G401.6 (cell line): ENCODE measurements at regions not wholly inside any gene's neighbourhood (a gene's known extent, or its start where the extent isn't known, plus 50 kb on each side); places are given as distances from the start of the nearest gene placed in this dataset.
A peak's percentile ranks its signal among the peaks of the same experiment; 100 is the strongest.

Source experiments
- FAIRE-seq: peaks from 2 replicates; lab custom pipeline; 2012; peaks lifted over from hg19 to GRCh38; lab: Jason Lieb, UNC

DNA sequence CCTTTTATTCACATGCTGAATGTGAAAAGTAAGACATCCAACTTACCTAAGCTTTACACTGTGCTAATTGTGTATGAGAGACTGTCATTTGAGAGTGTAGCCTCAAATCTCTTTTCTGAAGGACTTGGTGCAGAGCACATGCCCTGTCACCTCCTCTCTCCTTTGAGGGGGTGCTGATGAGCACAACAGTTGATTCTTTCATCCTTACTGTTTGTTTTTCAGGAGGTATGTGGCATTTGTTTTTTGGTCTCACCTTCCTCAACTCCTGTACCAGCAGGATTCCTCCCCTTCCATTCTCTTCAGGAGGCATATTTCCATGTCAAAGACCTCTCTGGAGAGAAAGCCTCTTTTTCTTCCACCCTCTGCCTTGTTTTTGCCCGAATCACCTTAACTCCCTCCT is 252.6 kb upstream of the CITED2 start:
- FAIRE-seq = no peak

DNA sequence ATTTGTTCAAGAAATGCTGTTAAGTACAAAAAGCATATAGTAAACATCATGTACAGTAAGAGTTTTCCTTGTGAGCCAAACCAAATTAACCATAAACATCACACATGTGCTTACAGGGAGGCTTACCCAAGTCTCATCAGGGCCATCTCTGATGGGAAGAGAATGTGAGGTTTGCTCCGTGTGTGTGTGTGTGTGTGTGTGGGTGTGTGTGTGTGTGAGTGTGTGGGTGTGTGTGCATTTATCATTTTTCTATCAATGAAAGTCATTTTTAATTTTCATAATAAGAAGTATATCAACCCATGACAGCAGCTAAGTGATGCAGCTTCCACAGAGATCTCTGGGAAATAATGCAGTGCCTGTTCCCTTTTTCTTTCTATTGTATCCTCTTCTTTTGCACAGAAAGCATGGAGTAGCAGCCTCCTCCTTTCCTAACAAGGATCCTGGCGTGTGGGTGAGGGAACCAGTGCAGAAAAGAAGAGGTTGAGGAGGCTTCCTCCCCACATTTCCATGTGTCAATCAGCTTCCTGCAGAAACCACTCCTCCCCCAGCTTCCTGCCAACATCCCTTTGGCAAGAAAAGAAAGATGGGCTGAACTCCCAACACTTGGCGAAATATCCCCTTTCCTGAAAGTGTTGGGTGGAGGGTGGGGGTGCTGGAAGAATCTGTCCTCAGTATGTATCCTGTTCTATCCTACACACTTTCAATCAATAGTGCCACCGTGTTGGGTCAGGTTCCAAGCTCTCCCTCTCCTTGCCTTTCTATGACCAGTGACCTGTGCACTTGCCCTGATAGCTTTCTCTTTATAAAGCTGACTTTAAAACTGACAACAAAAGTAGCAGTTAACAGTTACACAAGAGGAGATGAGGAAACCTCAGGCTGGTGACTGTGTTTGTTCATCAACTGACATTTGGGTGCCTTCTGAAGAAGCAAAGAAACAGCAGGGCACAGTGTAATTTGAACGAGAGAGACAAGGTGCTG is 251.8 kb upstream of the CITED2 start:
- no peak for FAIRE-seq

DNA sequence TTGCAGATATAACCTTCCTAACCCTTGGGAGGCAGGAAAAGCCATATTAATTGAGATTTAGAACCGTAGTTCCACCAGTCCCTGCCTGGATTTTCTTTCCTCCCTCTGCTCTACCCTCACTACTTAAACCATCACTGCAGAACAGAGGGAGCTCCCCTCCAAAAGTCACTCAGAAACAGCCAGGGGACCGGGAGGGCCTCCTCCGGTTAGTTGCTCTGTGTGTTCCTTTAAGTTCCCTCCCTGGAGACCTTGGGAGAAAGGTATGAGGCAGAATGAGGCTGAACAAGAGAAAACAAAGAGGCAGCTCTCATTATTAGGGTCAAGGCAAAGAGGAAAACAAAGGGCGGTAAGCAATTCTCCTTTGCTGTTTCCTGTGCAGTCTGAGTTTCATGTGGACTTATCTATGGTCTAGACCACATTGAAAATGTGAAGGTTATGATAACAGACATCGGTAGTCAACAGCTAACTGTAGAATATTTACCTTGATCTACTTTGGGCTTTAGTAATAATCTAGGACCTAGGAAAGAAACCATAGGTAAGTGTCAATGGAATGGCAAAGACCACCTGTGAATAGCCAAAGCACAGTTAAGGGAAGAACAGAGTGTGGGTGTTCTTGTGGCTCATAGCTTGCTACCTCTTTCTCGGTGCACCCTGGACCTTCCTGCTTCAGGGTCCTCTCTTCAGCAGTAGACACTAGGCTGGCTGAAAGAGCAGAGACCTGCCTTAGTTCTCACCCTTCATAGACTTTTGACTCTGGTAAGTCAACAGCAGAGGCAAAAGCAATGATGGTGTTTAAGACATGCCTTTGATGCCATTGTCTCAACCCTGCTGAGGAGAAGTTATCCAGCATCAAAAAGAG is 250.9 kb upstream of the CITED2 start:
- no peak for FAIRE-seq

DNA sequence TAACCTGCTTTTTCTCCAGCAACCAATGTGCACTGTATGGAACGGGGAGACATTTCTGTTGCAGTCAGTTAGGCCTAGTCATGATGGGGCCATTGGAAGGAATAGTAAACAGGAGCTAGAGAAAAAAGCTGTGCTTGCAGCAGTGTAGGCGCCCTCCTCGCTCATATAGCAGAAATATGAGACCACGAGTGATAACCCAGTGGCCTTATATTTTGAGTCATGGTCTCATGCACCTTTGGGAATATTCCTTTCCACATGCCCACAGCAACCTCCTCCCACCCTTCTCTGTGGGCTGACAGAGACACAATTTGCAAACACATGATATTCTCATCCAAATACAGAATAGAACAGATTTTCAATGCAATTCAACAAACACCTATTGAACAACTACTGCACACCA is 248.9 kb upstream of the CITED2 start:
- no peak for FAIRE-seq

DNA sequence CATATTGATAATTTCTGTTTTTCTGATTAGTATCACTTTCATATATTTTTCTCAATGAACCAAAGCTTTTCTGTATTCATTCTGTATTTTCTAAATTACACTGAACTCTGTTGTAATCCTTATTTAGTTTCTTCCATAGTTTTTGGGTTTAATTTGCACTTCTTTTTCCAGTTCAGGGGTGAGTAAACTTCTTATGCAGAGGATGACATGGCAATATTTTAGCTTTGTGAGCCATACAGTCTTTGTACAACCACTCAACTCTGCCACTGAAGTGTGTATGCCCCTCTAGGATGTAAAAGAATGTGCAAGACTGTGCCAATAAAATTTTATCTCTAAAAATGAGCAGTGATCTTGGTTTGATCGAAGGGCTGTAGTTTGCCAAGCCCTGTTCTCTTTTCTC is 239.0 kb upstream of the CITED2 start:
- FAIRE-seq = no peak

DNA sequence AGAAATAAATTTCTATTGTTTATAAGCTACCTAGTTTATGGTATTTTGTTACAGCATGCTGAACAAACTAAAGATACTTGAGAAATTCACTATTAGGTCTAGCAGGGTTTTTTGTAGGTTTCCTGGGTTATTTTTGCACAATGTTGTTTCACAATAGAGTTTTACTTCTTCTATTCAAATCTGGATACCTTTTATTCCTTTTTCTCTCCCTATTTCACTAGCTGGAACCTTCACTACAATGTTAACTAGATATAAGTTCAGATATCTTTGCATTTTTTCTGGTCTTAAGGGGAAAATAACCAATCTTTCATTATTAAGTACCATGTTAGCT is 237.7 kb upstream of the CITED2 start:
- FAIRE-seq = peak; percentile 23

DNA sequence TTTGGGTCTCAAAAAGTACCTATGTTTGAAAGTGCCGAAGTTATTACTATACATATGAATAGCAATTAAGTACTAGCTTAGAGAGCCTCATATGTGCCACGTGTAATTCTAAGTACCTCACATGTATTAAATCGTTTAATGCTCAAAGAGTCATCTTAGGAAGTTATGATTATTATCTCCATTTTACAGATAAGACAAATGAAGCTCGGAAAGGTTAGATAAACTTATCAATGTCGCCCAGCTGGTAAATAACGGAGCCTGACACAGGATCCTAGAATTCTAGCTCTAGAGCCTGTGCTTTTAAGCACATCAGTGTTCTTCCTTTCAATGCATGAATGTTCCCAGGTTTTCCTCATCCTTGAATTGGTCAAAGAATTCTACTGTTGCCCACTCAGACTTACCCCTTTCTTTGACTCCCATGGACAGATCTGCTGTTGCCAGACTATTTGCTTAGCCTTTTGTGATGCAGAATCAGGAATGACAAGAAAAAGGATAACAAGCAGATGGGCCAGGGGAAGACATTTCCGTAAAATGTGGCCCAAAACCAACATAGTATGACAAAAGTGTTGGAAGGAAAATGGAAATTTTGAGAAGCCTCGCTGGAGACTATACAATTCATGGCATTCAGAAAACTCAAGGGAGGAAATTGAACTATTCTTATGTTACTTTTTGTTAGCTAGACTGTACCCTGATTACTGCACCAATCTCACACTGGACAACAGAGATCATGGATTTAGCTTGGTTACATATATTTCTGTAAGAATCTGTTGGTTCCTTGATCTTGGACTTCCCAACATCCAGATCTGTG is 237.1 kb upstream of the CITED2 start:
- no peak for FAIRE-seq

DNA sequence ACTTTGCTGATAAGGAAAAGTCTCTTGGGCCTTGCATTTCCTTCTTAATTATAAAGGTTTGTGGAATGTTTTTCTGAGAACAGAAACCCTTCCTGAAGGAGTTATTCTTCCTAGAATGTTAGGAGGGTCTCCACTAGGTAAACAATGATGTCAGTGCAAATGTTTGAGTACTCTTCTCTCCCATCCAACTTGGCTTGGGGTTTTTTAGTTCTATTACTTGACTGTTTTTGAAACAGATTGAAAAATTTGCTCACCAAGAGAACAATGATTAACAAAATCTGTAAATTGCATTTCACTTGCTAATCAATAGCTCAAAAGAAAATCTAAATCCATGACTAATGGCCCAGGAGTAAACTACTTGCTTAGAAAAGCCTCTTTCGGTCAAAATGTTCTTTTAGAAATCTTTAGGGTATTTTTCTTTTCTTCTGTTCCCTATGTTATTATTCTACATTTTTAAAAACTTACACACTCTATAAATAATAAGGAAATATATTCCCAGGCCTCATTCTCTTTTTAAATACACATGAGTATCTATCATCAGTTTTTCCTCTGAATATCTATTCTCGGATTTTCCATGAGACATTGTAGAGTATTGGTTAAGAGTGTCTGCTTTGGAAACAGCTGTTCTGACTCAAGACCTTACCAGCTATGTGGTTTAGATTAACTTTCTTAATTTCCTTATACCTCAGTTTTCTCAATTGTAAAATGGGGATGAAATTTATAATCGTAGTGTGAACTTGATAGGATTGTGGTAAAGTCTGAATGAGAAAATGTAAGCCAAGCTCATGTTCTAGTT is 234.2 kb upstream of the CITED2 start:
- peak; percentile 71 for FAIRE-seq

DNA sequence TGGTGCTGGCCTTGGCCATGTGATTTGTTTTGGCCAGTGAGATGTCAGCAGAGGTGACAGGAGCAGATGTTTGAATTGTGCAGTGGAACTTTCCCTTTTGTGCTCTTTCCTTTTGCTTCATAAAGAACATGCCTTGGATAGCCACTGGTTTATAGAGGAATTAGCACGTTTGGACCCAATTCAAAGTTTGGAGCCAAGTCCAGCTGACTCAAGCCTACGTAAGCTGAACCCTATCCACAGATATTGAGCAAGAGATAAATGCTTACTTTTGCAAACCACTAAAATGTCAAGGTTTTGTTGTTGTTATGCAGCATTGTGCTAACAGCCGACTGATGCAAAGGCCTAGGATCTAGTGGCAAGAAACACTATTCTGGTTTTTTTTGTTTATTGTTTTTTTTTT is 230.9 kb upstream of the CITED2 start:
- FAIRE-seq = no peak

DNA sequence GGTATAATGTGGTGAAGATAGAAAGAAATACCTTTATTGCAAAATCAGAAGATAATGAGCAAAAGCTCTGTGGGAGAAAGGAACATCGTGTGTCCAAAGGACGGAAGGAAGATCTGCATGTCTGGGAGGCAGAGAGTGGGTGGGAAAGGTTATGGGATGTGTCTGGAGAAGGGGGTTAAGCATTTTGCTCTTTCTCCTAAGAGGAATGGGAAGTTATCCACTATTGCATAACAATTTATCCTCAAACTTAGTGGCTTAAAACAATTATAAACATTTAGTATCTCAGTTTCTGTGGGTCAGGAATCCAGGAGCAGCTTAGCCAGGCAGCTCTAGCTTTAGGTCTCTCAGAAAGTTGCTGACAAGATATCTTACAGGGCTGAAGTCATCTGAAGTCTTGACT is 229.1 kb upstream of the CITED2 start:
- FAIRE-seq = no peak

DNA sequence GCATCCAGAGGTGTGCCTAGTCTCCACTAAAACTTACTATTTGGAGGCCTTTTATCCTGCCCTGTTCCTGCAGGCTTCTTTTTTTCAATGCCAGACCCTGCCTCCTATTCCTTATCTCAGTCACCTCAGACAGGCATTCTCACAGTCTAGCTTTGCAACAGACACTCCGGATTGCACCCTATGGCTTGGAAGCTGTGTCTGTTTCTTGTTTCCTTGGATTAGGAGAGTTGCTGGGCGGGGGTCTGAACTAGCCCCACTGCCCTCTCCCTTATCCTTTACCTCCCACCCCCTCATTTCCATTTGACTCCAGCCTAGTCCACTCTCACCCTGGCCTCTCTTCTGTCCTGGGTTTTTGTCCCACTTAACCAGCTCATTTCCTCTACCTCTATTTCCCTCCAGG is 228.1 kb upstream of the CITED2 start:
- no peak for FAIRE-seq

DNA sequence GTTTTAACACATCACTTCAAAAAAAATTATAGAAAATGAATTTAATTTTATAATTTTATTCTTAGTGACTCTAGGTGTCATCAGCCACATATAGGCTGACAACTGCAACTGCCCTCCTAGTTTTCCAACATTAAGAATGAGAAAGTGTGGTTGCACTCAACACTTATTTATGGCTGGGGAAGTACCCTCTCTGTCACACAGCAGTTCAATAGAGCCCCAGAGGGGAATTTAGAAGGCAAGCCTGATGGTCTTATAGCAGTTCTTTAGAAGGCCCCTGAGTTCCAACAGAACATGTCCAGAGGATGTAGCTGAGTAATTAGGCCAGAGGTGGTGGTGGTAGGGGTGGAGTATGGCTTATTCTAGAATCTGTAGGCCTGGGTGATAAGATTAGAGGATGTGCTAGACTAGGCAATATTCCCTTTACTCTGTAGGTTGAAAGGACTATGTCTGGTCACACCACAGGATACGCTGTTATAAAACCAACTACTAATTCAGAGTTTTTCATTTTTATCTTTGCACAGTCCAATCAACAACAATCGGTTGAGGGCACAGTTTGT is 226.5 kb upstream of the CITED2 start:
- no peak for FAIRE-seq

DNA sequence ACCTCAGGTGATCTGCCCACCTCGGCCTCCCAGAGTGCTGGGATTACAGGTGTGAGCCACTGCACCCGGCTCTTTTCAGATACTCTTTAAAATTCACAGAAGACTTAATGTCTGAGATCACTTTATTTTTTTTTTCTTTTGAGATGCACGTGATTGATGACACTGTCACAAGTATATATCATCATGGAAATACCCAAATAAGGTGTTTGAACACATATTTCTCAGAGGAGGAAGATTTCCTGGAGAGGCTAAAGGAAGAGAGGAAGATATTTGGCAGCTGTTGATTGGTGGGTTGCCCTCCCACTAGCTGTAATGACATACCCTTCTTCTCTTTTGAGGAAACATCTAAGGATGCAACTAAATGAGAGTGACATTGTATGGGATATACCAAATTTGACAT is 225.9 kb upstream of the CITED2 start:
- no peak for FAIRE-seq

DNA sequence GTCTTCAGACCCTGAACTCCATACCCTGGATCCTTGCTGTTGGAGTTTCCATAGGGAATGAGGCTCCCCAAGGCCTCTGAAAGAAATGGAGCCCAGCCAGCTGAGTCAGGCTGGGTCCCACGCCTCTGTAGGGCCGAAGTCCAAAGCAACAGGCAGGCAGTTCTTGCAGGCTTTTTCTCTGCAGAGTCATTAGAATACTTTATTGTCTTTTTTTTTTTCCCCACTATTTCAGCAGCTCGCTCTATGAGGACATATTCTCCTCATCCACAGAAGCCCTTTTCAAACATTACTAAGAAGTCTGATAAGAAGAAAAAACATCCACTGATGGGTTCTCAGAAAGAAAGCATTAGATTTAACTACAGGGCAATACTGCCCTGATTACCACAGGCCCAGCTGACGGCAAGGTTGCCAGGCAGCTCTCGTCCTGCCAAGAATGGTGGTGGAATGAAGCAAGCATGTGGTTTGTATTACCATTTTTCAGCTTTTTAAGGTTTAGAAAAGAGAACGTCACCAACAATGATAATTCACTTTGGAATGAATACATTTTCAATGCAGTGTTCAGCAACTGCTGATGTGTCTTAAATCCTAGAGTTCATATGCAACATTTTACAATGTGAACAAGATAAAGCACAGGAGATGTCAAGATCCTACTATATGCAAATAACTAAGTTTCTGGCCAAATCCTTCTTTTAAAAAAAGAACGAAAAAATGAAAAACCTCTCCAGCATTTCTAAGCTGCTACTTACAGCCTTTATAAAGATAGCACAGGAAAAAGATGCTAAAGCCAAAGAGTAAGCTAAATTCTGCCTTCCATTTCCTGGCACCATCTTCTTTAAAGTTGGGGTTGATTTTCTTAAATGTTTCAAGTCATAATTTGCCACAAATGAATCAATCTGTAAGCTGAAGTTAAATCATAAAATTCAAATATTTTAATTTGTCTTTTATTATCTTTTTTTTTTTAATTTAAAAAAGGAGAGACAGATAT is 223.6 kb upstream of the CITED2 start:
- FAIRE-seq = peak; percentile 65

DNA sequence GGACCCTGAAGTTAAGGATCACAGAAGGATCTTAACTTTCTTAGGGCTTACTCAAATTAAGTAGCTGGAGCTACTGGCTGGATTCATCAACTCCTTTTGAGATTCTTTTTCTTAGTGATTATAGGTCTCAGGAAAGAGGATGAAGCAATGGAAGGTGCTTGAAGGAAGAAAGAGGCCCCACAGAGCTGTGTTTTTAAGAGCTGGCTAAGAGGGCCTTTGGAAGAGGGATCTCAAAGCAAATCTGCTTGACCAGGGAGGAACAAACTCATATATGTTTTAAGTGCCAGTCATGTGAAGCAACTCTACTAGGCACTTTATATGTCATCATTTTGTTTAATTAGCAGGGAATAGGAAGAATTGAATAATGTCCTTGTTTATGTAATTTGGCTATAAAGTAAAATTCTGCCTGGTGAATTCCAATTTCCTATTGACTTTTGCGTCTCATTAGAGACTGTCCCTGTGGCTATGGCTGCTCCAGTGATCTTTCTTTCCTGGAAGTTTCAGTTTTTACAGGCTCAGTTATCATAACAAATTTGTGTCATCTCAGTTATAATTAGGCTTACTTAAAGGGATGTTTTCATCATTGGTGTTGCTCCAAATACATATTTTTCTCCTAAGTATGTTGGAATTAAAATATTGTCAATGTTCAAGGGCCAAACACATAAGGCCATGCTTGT is 222.8 kb upstream of the CITED2 start:
- FAIRE-seq = no peak

DNA sequence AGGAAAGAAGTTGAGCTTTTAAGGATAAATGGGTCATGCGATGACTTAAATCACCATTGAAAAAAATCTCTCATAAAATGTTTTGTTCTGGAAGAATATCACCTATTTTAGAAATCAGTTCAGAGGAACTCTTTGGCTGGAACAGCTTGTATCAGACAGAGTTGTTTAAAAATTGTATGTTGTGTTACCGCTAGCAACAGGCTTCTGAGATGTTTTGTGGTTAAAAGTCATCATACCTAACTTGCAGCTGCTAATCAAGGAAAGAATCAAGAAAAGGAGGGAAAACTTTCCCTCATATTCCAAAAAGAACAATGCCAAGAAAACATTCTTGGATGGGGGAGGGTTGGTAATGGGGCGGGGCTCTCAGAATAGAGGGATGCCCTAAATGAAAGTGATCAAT is 220.7 kb upstream of the CITED2 start:
- no peak for FAIRE-seq

DNA sequence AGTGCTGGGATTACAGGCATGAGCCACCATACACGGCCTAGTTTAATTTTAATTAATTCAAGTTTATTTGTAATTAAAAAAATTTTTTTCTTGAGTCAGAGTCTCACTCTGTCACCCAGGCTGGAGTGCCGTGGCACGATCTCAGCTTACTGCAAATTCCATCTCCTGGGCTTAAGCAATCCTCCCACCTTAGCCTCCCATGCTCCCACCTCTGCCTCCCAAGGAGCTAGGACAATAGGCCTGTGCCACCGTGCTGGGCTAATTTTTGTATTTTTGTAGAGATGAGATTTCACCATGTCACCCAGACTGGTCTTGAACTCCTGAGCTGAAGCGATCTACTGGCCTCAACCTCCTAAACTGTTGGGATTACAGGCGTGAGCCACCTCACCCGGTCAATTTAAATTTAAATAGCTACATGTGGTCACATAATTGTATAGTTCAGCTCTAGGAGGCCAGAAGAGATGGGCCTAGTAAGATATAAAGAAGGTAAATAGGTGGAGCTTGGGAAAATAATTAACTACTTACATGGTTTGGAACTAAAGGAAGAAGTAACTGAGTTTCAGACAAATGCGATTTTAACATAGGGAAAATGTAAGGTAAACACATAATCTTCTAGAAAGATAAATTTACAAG is 220.0 kb upstream of the CITED2 start:
- no peak for FAIRE-seq

DNA sequence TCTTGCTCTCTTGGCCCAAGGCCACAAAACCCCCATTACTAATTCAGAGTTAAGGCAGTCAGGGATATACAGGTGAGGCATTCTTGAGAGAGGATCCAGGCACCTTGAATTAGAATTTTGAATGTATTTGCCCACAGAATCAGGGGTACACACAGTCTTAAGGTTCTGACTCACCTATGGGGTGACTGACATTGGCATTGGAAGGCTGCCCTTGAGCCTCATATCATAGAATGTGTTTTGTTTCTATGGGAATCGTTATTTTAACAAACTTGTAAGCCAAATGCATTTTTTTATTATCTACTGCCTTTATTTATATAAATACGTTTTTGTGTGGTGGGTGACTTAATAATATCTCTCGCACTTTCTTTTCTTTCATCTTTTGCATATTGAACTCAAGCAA is 218.6 kb upstream of the CITED2 start:
- FAIRE-seq = no peak

DNA sequence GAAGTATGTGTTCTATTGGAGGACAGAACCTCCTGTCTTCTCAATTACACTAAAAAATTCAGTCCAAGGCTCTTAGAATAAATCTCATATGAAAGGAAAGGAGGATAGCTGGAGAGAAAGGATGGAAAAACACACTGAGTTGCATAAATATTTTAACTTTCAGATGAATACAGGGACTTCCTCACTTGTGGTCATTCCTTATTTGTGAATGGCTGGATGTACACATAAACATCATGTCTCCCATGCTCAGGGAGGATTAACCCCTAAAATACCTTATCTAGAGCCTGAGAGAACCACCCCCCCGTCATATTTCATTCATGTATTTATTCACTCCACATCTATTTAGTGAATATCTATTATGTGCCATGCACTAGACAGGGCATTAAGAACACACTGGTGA is 217.6 kb upstream of the CITED2 start:
- peak; percentile 13 for FAIRE-seq
